ENCODE measurements at regions not wholly inside any gene's neighbourhood (a gene's known extent, or its start where the extent isn't known, plus 50 kb on each side); places are given as distances from the start of the nearest gene placed in this dataset.

GRCh38 chr12:61044766-61045165, 1215.4 kb upstream of the USP15 start:
- no peaks in the 10 kb centered on the region for H3K9me3 Mint-ChIP-seq (ENCODE audit: unreplicated experiment)
- intact Hi-C loops (cut with micrococcal nuclease) = no loop called here
- H3K27ac Mint-ChIP-seq (ENCODE audit: low read depth, unreplicated experiment) = no peak overlapping the region
- TF ChIP-seq CTCF (IDR thresholded peaks at IDR 0.05; ENCODE audit: unreplicated experiment) = no peak
- no peaks in the 10 kb centered on the region for H3K36me3 Mint-ChIP-seq (ENCODE audit: insufficient read depth, unreplicated experiment)
- no peak overlapping the region for H3K4me3 Mint-ChIP-seq (ENCODE audit: unreplicated experiment)
- H3K27me3 Mint-ChIP-seq (ENCODE audit: insufficient read depth, unreplicated experiment) = no peaks in the 10 kb centered on the region
- DNase-seq (ENCODE audit: unreplicated experiment) = no peak
- CTCF ChIA-PET = interaction anchor here (0.6 kb wide), 1 partner anchor 358 kb away, joined by 3 read pairs; no protein-coding TSS in a partner anchor
- POLR2A ChIA-PET = no interaction called here
- peaks cover 7% of the 10 kb centered on the region for H3K4me1 Mint-ChIP-seq (ENCODE audit: insufficient read depth, unreplicated experiment)
- no TSS peak for BruUV-seq (replicated peaks)

- Mint-ChIP-seq H3K27ac (ENCODE audit: low read depth, unreplicated experiment) (no peak overlapping the region), H3K4me1 (ENCODE audit: insufficient read depth, unreplicated experiment) (no peaks in the 10 kb centered on the region), H3K9me3 (ENCODE audit: unreplicated experiment) (no peaks in the 10 kb centered on the region), H3K36me3 (ENCODE audit: insufficient read depth, unreplicated experiment) (no peaks in the 10 kb centered on the region), H3K27me3 (ENCODE audit: insufficient read depth, unreplicated experiment) (no peaks in the 10 kb centered on the region), H3K4me3 (ENCODE audit: unreplicated experiment) (no peak overlapping the region)
- TF ChIP-seq CTCF (IDR thresholded peaks at IDR 0.05; ENCODE audit: unreplicated experiment) = no peak
- no TSS peak for BruUV-seq (replicated peaks)
- DNase-seq (ENCODE audit: unreplicated experiment) = no peak
- ChIA-PET POLR2A (no interaction called here), CTCF (no interaction called here)
- intact Hi-C loops (cut with micrococcal nuclease) = no loop called here
Observed at GRCh38 chr12:61070640-61071414, 1189.4 kb upstream of the USP15 start.

GRCh38 chr12:61072717-61073116, 1187.5 kb upstream of the USP15 start:
- BruUV-seq (replicated peaks) = no TSS peak
- intact Hi-C loops (cut with micrococcal nuclease) = no loop called here
- TF ChIP-seq CTCF (IDR thresholded peaks at IDR 0.05; ENCODE audit: unreplicated experiment) = no peak
- no peak overlapping the region for H3K27ac Mint-ChIP-seq (ENCODE audit: low read depth, unreplicated experiment)
- no peaks in the 10 kb centered on the region for H3K27me3 Mint-ChIP-seq (ENCODE audit: insufficient read depth, unreplicated experiment)
- ChIA-PET CTCF (interaction anchor here (0.6 kb wide), 1 partner anchor 626 kb away, joined by 3 read pairs; no protein-coding TSS in a partner anchor), POLR2A (no interaction called here)
- H3K4me1 Mint-ChIP-seq (ENCODE audit: insufficient read depth, unreplicated experiment) = no peaks in the 10 kb centered on the region
- H3K4me3 Mint-ChIP-seq (ENCODE audit: unreplicated experiment) = no peak overlapping the region
- peaks cover 9% of the 10 kb centered on the region for H3K9me3 Mint-ChIP-seq (ENCODE audit: unreplicated experiment)
- H3K36me3 Mint-ChIP-seq (ENCODE audit: insufficient read depth, unreplicated experiment) = no peaks in the 10 kb centered on the region
- DNase-seq (ENCODE audit: unreplicated experiment) = no peak

GRCh38 chr12:61095111-61095510, 1165.1 kb upstream of the USP15 start:
- CTCF ChIA-PET = no interaction called here
- BruUV-seq (replicated peaks) = no TSS peak
- H3K36me3 Mint-ChIP-seq (ENCODE audit: insufficient read depth, unreplicated experiment) = no peaks in the 10 kb centered on the region
- TF ChIP-seq CTCF (IDR thresholded peaks at IDR 0.05; ENCODE audit: unreplicated experiment) = no peak
- intact Hi-C loops (cut with micrococcal nuclease) = no loop called here
- no peaks in the 10 kb centered on the region for H3K4me1 Mint-ChIP-seq (ENCODE audit: insufficient read depth, unreplicated experiment)
- no peak overlapping the region for H3K27ac Mint-ChIP-seq (ENCODE audit: low read depth, unreplicated experiment)
- no peak overlapping the region for H3K4me3 Mint-ChIP-seq (ENCODE audit: unreplicated experiment)
- no peaks in the 10 kb centered on the region for H3K9me3 Mint-ChIP-seq (ENCODE audit: unreplicated experiment)
- POLR2A ChIA-PET = no interaction called here
- no peaks in the 10 kb centered on the region for H3K27me3 Mint-ChIP-seq (ENCODE audit: insufficient read depth, unreplicated experiment)
- DNase-seq (ENCODE audit: unreplicated experiment) = no peak

All from MCF 10A (cell line).